ENCODE measurements at regions not wholly inside any gene's neighbourhood (a gene's known extent, or its start where the extent isn't known, plus 50 kb on each side); places are given as distances from the start of the nearest gene placed in this dataset.

DNA sequence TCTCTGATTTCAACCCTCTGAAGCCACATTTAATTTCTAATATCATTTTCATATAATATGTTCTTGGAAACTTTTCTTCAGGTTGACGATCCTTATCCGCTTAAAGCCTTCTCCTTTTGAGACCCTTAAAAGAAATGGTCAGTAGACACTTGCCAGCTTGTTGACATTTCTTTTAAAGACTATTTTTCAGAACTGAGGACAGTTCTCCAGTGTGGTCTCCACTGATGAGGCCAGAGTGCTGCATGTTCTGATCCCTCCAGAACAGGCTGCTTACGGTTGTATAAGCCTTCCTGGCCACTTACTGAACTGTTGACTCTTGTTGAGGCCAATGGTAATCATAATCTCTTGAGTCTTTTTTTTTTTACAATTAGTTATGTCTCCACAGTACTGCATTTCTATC, 477.3 kb downstream of the FGF9 start:
- no peaks in the 10 kb centered on the region for H3K4me1 ChIP-seq (ENCODE audit: control insufficient read depth, insufficient read depth, low read length, unreplicated experiment)
- no peaks in the 10 kb centered on the region for H3K36me3 ChIP-seq (ENCODE audit: insufficient read depth, low read length)
- no peak overlapping the region for H3K27ac ChIP-seq (ENCODE audit: low read depth, low read length)
- H2AFZ ChIP-seq (ENCODE audit: low read length, unreplicated experiment), result no peak overlapping the region
- no peaks in the 10 kb centered on the region for H3K27me3 ChIP-seq (ENCODE audit: insufficient read depth, low read length)
- no peak overlapping the region for H3K4me3 ChIP-seq (ENCODE audit: low read depth, low read length)
- no peaks in the 10 kb centered on the region for H3K79me2 ChIP-seq (ENCODE audit: control insufficient read depth, insufficient read depth, low read length, unreplicated experiment)

DNA sequence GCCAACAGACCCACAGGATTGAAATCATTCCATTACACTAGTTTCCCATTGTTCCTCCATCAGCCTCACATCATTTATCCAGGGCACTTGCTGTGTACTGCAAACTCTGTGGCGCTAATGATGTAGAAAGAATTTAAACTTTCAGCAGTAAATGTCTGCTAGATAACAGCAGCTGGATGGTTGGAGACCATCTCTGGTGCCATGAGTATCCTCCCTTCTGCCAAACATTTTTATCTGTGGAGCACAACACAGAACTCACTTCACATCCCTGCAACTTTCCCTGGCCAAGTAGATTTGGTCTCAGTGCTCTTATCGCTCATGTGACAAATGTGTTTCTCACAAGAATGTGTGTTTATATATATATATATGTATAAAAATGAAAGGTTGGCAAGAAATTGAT, 481.9 kb downstream of the FGF9 start:
- H3K79me2 ChIP-seq (ENCODE audit: control insufficient read depth, insufficient read depth, low read length, unreplicated experiment), result no peaks in the 10 kb centered on the region
- H3K4me3 ChIP-seq (ENCODE audit: low read depth, low read length), result no peak overlapping the region
- H3K36me3 ChIP-seq (ENCODE audit: insufficient read depth, low read length), result no peaks in the 10 kb centered on the region
- H3K27me3 ChIP-seq (ENCODE audit: insufficient read depth, low read length), result no peaks in the 10 kb centered on the region
- no peaks in the 10 kb centered on the region for H3K4me1 ChIP-seq (ENCODE audit: control insufficient read depth, insufficient read depth, low read length, unreplicated experiment)
- no peak overlapping the region for H3K27ac ChIP-seq (ENCODE audit: low read depth, low read length)
- no peak overlapping the region for H2AFZ ChIP-seq (ENCODE audit: low read length, unreplicated experiment)

DNA sequence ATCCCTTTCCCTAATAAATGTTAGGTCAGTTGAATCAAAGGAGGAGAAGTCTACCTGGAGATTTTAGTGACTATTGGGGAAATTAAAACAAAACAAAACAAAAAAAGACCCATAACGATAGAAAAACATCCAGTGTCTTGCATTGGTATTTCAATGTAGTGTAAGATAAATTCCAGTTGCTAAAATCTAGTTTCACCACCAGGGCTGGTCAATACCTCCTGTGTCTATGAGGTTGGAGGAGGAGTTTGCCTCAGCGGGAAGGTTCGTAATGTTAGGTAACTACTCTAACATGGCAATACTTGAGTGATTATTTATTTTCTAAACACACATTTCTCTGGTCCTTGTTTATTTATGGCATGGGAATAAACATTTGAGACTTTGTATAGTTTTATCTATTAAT, 483.2 kb downstream of the FGF9 start:
- H3K79me2 ChIP-seq (ENCODE audit: control insufficient read depth, insufficient read depth, low read length, unreplicated experiment), result no peaks in the 10 kb centered on the region
- no peaks in the 10 kb centered on the region for H3K4me1 ChIP-seq (ENCODE audit: control insufficient read depth, insufficient read depth, low read length, unreplicated experiment)
- no peak overlapping the region for H3K27ac ChIP-seq (ENCODE audit: low read depth, low read length)
- no peak overlapping the region for H2AFZ ChIP-seq (ENCODE audit: low read length, unreplicated experiment)
- H3K4me3 ChIP-seq (ENCODE audit: low read depth, low read length), result no peak overlapping the region
- no peaks in the 10 kb centered on the region for H3K27me3 ChIP-seq (ENCODE audit: insufficient read depth, low read length)
- H3K36me3 ChIP-seq (ENCODE audit: insufficient read depth, low read length), result no peaks in the 10 kb centered on the region

DNA sequence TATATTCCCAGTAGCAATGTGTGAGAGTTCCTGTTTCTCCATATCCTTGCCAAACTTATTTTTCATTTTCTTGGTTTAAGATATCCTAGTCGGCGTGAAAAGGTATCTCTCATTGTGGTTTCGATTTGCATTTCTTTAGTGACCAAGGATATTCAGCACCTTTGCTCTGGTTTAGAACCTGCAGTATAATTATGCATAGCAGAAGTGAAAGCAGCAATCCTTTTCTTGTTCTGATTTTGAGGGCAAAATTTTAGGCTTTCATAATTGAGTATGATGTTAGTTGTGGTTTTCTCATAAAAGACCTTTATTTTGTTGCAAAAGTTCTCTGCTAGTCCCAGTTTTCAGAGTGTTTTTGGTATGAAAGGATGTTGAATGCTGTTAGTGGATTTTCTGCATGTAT, 491.0 kb downstream of the FGF9 start:
- no peaks in the 10 kb centered on the region for H3K79me2 ChIP-seq (ENCODE audit: control insufficient read depth, insufficient read depth, low read length, unreplicated experiment)
- H3K27me3 ChIP-seq (ENCODE audit: insufficient read depth, low read length), result no peaks in the 10 kb centered on the region
- no peak overlapping the region for H3K27ac ChIP-seq (ENCODE audit: low read depth, low read length)
- H3K4me3 ChIP-seq (ENCODE audit: low read depth, low read length), result no peak overlapping the region
- H2AFZ ChIP-seq (ENCODE audit: low read length, unreplicated experiment), result no peak overlapping the region
- H3K36me3 ChIP-seq (ENCODE audit: insufficient read depth, low read length), result no peaks in the 10 kb centered on the region
- H3K4me1 ChIP-seq (ENCODE audit: control insufficient read depth, insufficient read depth, low read length, unreplicated experiment), result no peaks in the 10 kb centered on the region

DNA sequence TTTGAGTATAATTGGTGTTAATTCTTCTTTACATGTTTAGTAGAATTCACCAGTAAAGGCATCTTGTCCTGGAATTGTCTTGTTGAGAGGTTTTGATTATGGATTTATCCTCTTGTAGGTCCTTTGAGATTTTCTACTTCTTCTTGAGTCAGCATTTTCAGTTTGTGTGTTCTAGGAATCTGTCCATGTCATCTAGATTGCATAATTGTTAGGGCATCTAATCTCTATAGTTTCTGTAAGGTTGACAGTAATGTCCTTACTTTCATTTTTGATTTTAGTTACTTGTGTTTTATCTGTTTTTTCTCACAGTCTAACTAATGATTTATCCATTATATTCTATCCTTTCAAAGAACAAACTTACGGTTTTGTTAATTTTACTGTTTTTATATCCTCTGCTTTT, 492.0 kb downstream of the FGF9 start:
- Histone ChIP-seq H2AFZ (ENCODE audit: low read length, unreplicated experiment) (no peak overlapping the region), H3K27me3 (ENCODE audit: insufficient read depth, low read length) (no peaks in the 10 kb centered on the region), H3K79me2 (ENCODE audit: control insufficient read depth, insufficient read depth, low read length, unreplicated experiment) (no peaks in the 10 kb centered on the region), H3K4me1 (ENCODE audit: control insufficient read depth, insufficient read depth, low read length, unreplicated experiment) (no peaks in the 10 kb centered on the region), H3K4me3 (ENCODE audit: low read depth, low read length) (no peak overlapping the region), H3K36me3 (ENCODE audit: insufficient read depth, low read length) (no peaks in the 10 kb centered on the region), H3K27ac (ENCODE audit: low read depth, low read length) (no peak overlapping the region)

DNA sequence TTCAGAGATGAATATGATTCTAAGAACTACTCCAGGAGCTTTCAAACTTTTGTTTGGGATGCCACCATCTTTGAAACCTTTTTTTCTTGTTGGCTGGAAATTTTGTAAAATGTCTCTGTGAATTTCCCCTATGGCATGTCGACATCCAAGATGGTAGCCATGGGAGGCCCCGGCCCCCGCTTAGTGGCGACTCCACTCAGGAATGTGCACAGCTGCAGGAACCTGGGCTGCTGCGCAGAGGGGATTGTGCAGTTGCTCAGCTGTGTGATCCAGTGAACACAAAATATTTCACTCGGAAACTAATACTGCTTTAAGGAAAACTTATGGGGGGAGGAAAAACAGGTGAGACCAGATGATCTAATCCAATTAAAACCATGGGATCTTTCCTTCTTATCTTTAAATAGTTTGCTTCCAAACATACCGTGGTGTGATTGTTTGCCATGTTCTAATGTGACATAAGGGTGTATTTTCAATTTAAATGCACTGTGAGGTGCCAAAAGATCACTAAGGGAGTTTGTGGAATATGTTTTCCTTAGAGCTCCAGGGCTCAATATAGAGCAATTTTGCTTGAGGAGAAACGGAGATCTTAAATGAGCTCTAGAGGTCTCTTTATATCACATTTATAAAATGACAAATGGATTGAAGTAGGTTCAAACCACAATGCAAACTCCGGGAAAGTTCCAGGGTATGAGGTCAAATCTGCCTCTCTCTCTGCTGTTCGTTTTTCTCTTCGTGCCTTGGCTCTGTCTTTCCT, 497.7 kb downstream of the FGF9 start:
- H3K27me3 ChIP-seq (ENCODE audit: insufficient read depth, low read length), result no peaks in the 10 kb centered on the region
- H3K4me3 ChIP-seq (ENCODE audit: low read depth, low read length), result no peak overlapping the region
- no peaks in the 10 kb centered on the region for H3K79me2 ChIP-seq (ENCODE audit: control insufficient read depth, insufficient read depth, low read length, unreplicated experiment)
- no peak overlapping the region for H2AFZ ChIP-seq (ENCODE audit: low read length, unreplicated experiment)
- H3K27ac ChIP-seq (ENCODE audit: low read depth, low read length), result no peak overlapping the region
- H3K4me1 ChIP-seq (ENCODE audit: control insufficient read depth, insufficient read depth, low read length, unreplicated experiment), result no peaks in the 10 kb centered on the region
- no peaks in the 10 kb centered on the region for H3K36me3 ChIP-seq (ENCODE audit: insufficient read depth, low read length)

DNA sequence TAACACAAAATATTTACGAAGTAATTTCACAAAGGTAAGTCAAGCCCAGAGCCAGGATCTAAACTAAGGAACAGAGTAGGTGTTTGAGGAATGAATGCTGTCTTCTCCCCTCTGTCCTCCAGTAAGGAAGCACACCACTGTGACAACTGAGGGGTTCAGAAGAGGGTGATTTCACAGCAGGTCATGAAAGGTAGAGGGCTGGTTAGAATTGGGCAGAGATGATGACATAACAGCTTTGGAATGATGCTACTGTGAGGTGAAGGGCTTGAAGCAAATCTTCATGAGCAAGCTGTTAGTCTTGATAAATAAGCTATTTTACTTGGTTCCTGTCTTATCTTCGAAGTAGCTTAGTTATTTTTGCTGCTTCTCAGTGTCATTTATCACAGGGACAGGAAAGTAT, 498.6 kb downstream of the FGF9 start:
- no peak overlapping the region for H3K27ac ChIP-seq (ENCODE audit: low read depth, low read length)
- no peaks in the 10 kb centered on the region for H3K36me3 ChIP-seq (ENCODE audit: insufficient read depth, low read length)
- H3K27me3 ChIP-seq (ENCODE audit: insufficient read depth, low read length), result no peaks in the 10 kb centered on the region
- no peak overlapping the region for H3K4me3 ChIP-seq (ENCODE audit: low read depth, low read length)
- no peaks in the 10 kb centered on the region for H3K4me1 ChIP-seq (ENCODE audit: control insufficient read depth, insufficient read depth, low read length, unreplicated experiment)
- H2AFZ ChIP-seq (ENCODE audit: low read length, unreplicated experiment), result no peak overlapping the region
- no peaks in the 10 kb centered on the region for H3K79me2 ChIP-seq (ENCODE audit: control insufficient read depth, insufficient read depth, low read length, unreplicated experiment)

DNA sequence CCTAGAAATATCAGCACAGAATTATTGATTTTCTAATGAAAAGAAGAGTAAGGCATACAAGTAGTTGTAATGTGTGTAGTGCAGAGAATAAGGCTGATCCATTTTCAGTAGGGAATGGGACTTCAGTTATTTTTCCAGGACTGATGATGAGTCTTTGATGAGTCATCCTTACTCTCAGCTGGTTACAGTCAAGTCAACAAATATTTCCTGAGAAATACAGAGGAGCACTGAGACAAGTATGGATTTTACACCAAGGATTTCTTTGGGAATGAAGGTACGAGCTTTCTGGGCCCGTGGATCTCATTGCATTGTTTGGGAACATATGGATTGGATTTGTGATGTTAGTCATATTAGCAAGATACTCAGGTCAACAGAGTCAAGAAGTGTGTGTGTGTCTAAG, 502.7 kb downstream of the FGF9 start:
- Histone ChIP-seq H2AFZ (ENCODE audit: low read length, unreplicated experiment) (no peak overlapping the region), H3K36me3 (ENCODE audit: insufficient read depth, low read length) (no peaks in the 10 kb centered on the region), H3K4me1 (ENCODE audit: control insufficient read depth, insufficient read depth, low read length, unreplicated experiment) (no peaks in the 10 kb centered on the region), H3K4me3 (ENCODE audit: low read depth, low read length) (no peak overlapping the region), H3K79me2 (ENCODE audit: control insufficient read depth, insufficient read depth, low read length, unreplicated experiment) (no peaks in the 10 kb centered on the region), H3K27me3 (ENCODE audit: insufficient read depth, low read length) (no peaks in the 10 kb centered on the region), H3K27ac (ENCODE audit: low read depth, low read length) (no peak overlapping the region)

DNA sequence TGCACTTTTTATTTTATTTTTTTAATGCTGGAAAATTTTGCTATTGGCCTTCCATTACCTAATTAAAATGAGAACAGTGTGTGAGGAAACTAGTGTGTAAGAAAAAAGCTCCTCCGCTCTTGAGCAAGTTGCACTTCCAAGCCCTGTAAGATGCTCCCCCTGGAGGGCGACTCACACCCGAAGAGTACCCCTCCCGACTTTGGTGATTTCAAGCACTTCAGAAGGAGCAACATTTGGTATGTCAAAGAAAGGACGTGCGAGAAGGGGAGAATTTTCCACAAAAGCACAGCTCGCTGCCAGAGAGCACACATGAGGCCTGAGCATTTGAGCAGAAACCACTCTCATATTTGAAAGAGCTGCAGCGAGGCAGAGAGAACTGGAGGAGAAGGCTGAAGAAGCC, 504.4 kb downstream of the FGF9 start:
- no peaks in the 10 kb centered on the region for H3K4me1 ChIP-seq (ENCODE audit: control insufficient read depth, insufficient read depth, low read length, unreplicated experiment)
- H3K36me3 ChIP-seq (ENCODE audit: insufficient read depth, low read length), result no peaks in the 10 kb centered on the region
- no peaks in the 10 kb centered on the region for H3K27me3 ChIP-seq (ENCODE audit: insufficient read depth, low read length)
- H3K4me3 ChIP-seq (ENCODE audit: low read depth, low read length), result no peak overlapping the region
- H3K79me2 ChIP-seq (ENCODE audit: control insufficient read depth, insufficient read depth, low read length, unreplicated experiment), result no peaks in the 10 kb centered on the region
- H3K27ac ChIP-seq (ENCODE audit: low read depth, low read length), result no peak overlapping the region
- H2AFZ ChIP-seq (ENCODE audit: low read length, unreplicated experiment), result no peak overlapping the region

DNA sequence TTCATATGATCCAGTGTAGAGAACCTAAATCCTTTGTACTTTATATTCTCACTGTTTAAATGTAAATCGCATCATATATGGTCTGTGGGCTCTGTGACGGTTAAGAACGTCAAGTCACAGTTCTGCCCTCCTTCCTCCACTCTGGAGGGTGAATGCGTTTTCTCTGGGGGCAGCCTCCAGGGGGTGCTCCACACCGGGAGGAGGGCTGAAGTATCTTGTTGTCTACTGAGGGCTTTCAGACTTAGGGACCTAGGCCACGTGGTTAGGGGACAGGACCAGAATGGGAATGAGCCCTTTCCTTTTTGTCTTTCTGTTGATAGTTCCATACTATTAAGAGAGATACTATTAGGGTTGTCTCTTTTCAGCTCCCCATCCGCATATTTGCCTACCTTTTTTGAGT, 504.9 kb downstream of the FGF9 start:
- H3K27ac ChIP-seq (ENCODE audit: low read depth, low read length), result no peak overlapping the region
- no peaks in the 10 kb centered on the region for H3K79me2 ChIP-seq (ENCODE audit: control insufficient read depth, insufficient read depth, low read length, unreplicated experiment)
- H3K36me3 ChIP-seq (ENCODE audit: insufficient read depth, low read length), result no peaks in the 10 kb centered on the region
- H3K4me3 ChIP-seq (ENCODE audit: low read depth, low read length), result no peak overlapping the region
- H3K27me3 ChIP-seq (ENCODE audit: insufficient read depth, low read length), result no peaks in the 10 kb centered on the region
- no peaks in the 10 kb centered on the region for H3K4me1 ChIP-seq (ENCODE audit: control insufficient read depth, insufficient read depth, low read length, unreplicated experiment)
- no peak overlapping the region for H2AFZ ChIP-seq (ENCODE audit: low read length, unreplicated experiment)

DNA sequence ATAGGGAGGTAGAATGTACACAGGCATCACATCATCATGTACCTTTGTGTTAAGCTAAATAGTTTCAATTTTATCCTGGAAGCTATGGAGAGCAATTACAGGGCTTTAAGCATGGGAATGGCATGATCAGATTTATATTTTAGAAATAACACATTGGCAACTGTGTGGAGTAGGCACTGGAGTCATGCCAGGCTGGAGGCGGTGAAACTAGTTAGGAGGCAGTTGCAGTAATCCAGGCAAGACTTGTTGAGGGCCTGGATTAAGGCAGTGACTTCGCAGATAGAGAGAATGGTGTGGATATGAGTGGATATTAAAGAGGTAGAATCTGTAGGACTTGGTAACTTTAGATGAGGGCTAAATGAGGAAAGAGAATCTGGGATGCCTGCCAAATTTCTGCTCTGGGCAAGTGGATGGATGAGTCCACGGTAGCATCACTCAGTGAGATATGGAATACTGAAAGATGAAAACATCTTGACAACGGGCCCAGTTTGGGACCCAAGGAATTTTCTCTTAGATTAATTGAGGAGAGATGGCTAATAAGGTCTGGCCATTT, 506.2 kb downstream of the FGF9 start:
- no peaks in the 10 kb centered on the region for H3K27me3 ChIP-seq (ENCODE audit: insufficient read depth, low read length)
- no peaks in the 10 kb centered on the region for H3K4me1 ChIP-seq (ENCODE audit: control insufficient read depth, insufficient read depth, low read length, unreplicated experiment)
- H3K27ac ChIP-seq (ENCODE audit: low read depth, low read length), result no peak overlapping the region
- no peak overlapping the region for H3K4me3 ChIP-seq (ENCODE audit: low read depth, low read length)
- no peak overlapping the region for H2AFZ ChIP-seq (ENCODE audit: low read length, unreplicated experiment)
- H3K36me3 ChIP-seq (ENCODE audit: insufficient read depth, low read length), result no peaks in the 10 kb centered on the region
- H3K79me2 ChIP-seq (ENCODE audit: control insufficient read depth, insufficient read depth, low read length, unreplicated experiment), result no peaks in the 10 kb centered on the region
